OCI-LY1 (cell line): ENCODE measurements at regions not wholly inside any gene's neighbourhood (a gene's known extent, or its start where the extent isn't known, plus 50 kb on each side); places are given as distances from the start of the nearest gene placed in this dataset.

ENCODE experiments used
- EZH2 ChIP-seq: fragments of 200-600 bp; sonication (generic), shearing (Covaris generic); IDR thresholded peaks from 2 replicates; pipeline ENCODE4 v1.8.0; 2017; ENCODE audit warnings: borderline replicate concordance, mixed run types, mild to moderate bottlenecking, antibody characterized with exemption, low read length, moderate library complexity, mixed read lengths
- TF ChIP-seq, protein P1 (sequence below): fragments of 200-600 bp; sonication (generic), shearing (Covaris generic); IDR thresholded peaks from 2 replicates; pipeline ENCODE4 v1.5.1; 2017; ENCODE audit warnings: mild to moderate bottlenecking, antibody characterized with exemption, low read length, moderate library complexity, mixed read lengths

GRCh38 chr3:82259994-82260393, 498.5 kb upstream of the GBE1 start:
- TF ChIP-seq, protein P1, sequence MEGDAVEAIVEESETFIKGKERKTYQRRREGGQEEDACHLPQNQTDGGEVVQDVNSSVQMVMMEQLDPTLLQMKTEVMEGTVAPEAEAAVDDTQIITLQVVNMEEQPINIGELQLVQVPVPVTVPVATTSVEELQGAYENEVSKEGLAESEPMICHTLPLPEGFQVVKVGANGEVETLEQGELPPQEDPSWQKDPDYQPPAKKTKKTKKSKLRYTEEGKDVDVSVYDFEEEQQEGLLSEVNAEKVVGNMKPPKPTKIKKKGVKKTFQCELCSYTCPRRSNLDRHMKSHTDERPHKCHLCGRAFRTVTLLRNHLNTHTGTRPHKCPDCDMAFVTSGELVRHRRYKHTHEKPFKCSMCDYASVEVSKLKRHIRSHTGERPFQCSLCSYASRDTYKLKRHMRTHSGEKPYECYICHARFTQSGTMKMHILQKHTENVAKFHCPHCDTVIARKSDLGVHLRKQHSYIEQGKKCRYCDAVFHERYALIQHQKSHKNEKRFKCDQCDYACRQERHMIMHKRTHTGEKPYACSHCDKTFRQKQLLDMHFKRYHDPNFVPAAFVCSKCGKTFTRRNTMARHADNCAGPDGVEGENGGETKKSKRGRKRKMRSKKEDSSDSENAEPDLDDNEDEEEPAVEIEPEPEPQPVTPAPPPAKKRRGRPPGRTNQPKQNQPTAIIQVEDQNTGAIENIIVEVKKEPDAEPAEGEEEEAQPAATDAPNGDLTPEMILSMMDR, result no peak
- no peak for TF ChIP-seq EZH2
